Mesendoderm (in vitro differentiated cells): ENCODE measurements at regions not wholly inside any gene's neighbourhood (a gene's known extent, or its start where the extent isn't known, plus 50 kb on each side); places are given as distances from the start of the nearest gene placed in this dataset.

Source experiments
- DNase-seq: peaks from one replicate; pipeline ENCODE4 v3.0.0; 2013
- H2AK5ac ChIP-seq: 2 replicates; pipeline ENCODE4 v1.6.1; 2013; ENCODE audit warnings: low read length, inconsistent platforms
- H2BK120ac ChIP-seq: 2 replicates; pipeline ENCODE4 v1.6.1; 2013; ENCODE audit warnings: low read depth, mild to moderate bottlenecking, low read length, moderate library complexity, mixed read lengths
- H2BK15ac ChIP-seq: replicated peaks from 2 replicates; pipeline ENCODE4 v1.6.1; 2013; ENCODE audit warnings: low read depth, mild to moderate bottlenecking, moderate library complexity
- H2BK5ac ChIP-seq: 2 replicates; pipeline ENCODE4 v1.6.1; 2013; ENCODE audit warnings: low read length, inconsistent platforms
- H3K18ac ChIP-seq: 2 replicates; pipeline ENCODE4 v1.6.1; 2013; ENCODE audit warnings: mild to moderate bottlenecking, low read length, mixed read lengths
- H3K23ac ChIP-seq: one replicate; pipeline ENCODE4 v1.6.1; 2013; ENCODE audit warnings: low read length
- H3K27ac ChIP-seq: 2 replicates; pipeline ENCODE4 v1.5.1; 2013; ENCODE audit warnings: low read depth, mild to moderate bottlenecking, inconsistent platforms, low read length, moderate library complexity
- H3K27me3 ChIP-seq: 2 replicates; pipeline ENCODE4 v1.6.1; 2013; ENCODE audit warnings: low read length, control low read depth, mild to moderate bottlenecking, inconsistent platforms; ENCODE audit not compliant: insufficient read depth, poor library complexity
- H3K36me3 ChIP-seq: 2 replicates; pipeline ENCODE4 v1.6.1; 2013; ENCODE audit warnings: low read length, inconsistent platforms; ENCODE audit not compliant: control insufficient read depth, insufficient read depth
- H3K4ac ChIP-seq: one replicate; pipeline ENCODE4 v1.6.1; 2013; ENCODE audit warnings: low read depth, mild to moderate bottlenecking, low read length, moderate library complexity
- H3K4me1 ChIP-seq: 2 replicates; pipeline ENCODE4 v1.6.1; 2013; ENCODE audit warnings: low read depth, low read length, inconsistent platforms; ENCODE audit not compliant: control insufficient read depth
- H3K4me2 ChIP-seq: 2 replicates; pipeline ENCODE4 v1.6.1; 2013; ENCODE audit warnings: low read length
- H3K4me3 ChIP-seq: 2 replicates; pipeline ENCODE4 v1.5.1; 2013; ENCODE audit warnings: mild to moderate bottlenecking, low read length
- H3K56ac ChIP-seq: one replicate; pipeline ENCODE4 v1.6.1; 2013; ENCODE audit warnings: low read length
- H3K79me1 ChIP-seq: 2 replicates; pipeline ENCODE4 v1.6.1; 2013; ENCODE audit warnings: low read length, inconsistent platforms
- H3K79me2 ChIP-seq: 2 replicates; pipeline ENCODE4 v1.6.1; 2013; ENCODE audit warnings: mild to moderate bottlenecking, low read length; ENCODE audit not compliant: control insufficient read depth, insufficient read depth
- H3K9ac ChIP-seq: 2 replicates; pipeline ENCODE4 v1.6.1; 2013; ENCODE audit warnings: low read length, inconsistent platforms
- H4K5ac ChIP-seq: one replicate; pipeline ENCODE4 v1.6.1; 2013; ENCODE audit warnings: low read length
- H4K8ac ChIP-seq: one replicate; pipeline ENCODE4 v1.6.1; 2013; ENCODE audit warnings: low read depth, mild to moderate bottlenecking, control low read depth, low read length, moderate library complexity
- WGBS: extraction: QIAGEN DNeasy Blood & Tissue Kit; methylation state at CpG from one replicate; pipeline ENCODE4 v1.1.7; 2013; ENCODE audit warnings: low lambda C conversion rate, missing lambda C conversion rate; ENCODE audit not compliant: insufficient coverage; ENCODE audit errors: extremely low coverage; 5-methylcytosine and 5-hydroxymethylcytosine counted together

DNA sequence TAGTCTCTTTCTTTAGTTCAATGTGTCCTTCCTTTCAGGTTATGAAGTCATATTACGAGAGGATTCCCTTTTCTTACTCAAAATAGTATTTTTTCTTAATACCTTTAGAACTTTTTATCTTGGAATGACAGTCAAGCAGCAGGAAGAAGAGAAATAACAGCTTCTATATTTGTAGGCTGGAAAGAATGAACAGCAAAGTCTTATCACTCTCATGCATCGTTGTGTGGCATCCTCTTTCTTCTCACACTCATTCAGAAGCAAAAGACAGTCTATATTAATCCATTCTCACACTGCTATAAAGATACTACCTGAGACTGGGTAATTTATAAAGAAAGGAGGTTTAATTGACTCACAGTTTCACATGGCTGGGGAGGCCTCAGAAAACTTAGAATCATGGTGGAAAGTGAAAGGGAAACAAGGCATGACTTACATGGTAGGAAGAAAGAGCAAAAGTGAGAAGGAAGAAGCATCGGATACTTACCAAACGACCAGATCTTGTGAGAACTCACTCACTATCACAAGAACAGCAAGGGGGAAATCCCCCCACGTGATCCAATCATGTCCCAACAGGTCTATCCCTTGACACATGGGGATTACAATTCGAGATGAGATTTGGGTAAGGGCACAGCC is 1646.1 kb upstream of the CDH6 start:
- H2BK15ac ChIP-seq = no peak overlapping the region
- H3K56ac ChIP-seq = no peak overlapping the region
- no peak overlapping the region for H3K18ac ChIP-seq
- DNase-seq = peak; percentile 1
- H3K36me3 ChIP-seq = no peaks in the 10 kb centered on the region
- H3K79me2 ChIP-seq = no peaks in the 10 kb centered on the region
- no peak overlapping the region for H3K4ac ChIP-seq
- H2BK5ac ChIP-seq = no peak overlapping the region
- no peak overlapping the region for H2BK120ac ChIP-seq
- no peak overlapping the region for H3K4me2 ChIP-seq
- H3K4me1 ChIP-seq = no peaks in the 10 kb centered on the region
- no peak overlapping the region for H4K5ac ChIP-seq
- WGBS = no CpG with 5 or more reads among the region's 6 CpGs
- no peak overlapping the region for H2AK5ac ChIP-seq
- no peaks in the 10 kb centered on the region for H3K27me3 ChIP-seq
- H3K79me1 ChIP-seq = no peaks in the 10 kb centered on the region
- no peak overlapping the region for H3K4me3 ChIP-seq
- no peak overlapping the region for H4K8ac ChIP-seq
- H3K9ac ChIP-seq = no peak overlapping the region
- H3K23ac ChIP-seq = no peak overlapping the region
- no peak overlapping the region for H3K27ac ChIP-seq

DNA sequence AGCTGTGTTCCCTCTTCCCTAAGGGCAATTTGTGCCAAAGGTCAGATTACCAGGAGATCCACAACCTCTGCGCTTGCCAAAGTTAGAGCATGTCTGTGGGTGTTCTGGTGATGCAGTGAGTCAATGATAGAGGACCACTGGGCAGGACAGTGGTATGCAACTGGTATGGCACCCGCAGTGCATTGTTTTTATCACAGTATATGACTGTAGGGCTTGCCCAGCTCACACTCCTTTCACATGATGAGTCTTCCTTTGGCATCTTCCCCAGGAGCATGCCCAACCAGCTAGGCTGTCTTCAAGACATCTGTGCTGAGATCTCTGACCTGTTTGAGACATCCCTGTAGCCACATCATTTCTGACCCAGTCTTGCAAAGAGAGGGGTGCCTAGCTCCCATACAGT is 1650.0 kb upstream of the CDH6 start:
- H3K9ac ChIP-seq = no peak overlapping the region

DNA sequence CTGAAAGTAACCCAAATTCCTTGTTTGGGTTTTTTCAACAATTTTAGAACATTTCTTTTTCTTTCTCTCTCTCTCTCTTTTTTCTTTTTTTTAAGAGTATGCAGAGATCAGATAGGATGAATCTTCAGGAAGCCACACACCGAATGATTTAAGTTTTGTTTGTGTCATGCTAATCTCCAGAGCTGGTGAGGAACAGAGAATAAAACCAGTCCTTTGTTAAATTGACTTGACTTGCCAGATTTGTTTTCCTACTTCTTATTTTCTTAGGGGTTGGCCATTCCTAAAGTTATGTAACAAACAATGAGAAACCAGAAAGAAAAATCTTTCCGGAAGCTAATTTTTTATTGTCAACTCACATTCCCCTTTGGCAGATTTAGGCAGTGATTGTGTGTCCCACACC is 1669.3 kb upstream of the CDH6 start:
- Histone ChIP-seq H3K79me1 (no peaks in the 10 kb centered on the region), H3K4me3 (no peak overlapping the region), H3K27me3 (no peaks in the 10 kb centered on the region), H3K36me3 (no peaks in the 10 kb centered on the region), H2BK120ac (no peak overlapping the region), H3K27ac (no peak overlapping the region), H3K56ac (no peak overlapping the region), H2AK5ac (no peak overlapping the region), H3K4ac (no peak overlapping the region), H4K8ac (no peak overlapping the region), H3K23ac (no peak overlapping the region), H2BK15ac (no peak overlapping the region), H3K18ac (no peak overlapping the region), H3K9ac (no peak overlapping the region), H3K79me2 (no peaks in the 10 kb centered on the region), H3K4me1 (no peaks in the 10 kb centered on the region), H2BK5ac (no peak overlapping the region), H4K5ac (no peak overlapping the region), H3K4me2 (no peak overlapping the region)
- WGBS = no CpG with 5 or more reads among the region's 2 CpGs
- DNase-seq = no peak

More for the DNA sequence above, 1650.0 kb upstream of the CDH6 start:
- H2BK5ac ChIP-seq = no peak overlapping the region
- no peak overlapping the region for H3K23ac ChIP-seq
- no peak overlapping the region for H2BK120ac ChIP-seq
- H3K27me3 ChIP-seq = no peaks in the 10 kb centered on the region
- no peak overlapping the region for H3K4ac ChIP-seq
- H4K8ac ChIP-seq = no peak overlapping the region
- H2BK15ac ChIP-seq = no peak overlapping the region
- no peaks in the 10 kb centered on the region for H3K79me1 ChIP-seq
- H3K79me2 ChIP-seq = no peaks in the 10 kb centered on the region
- WGBS = no CpG with 5 or more reads among the region's 2 CpGs
- no peak overlapping the region for H3K18ac ChIP-seq
- no peak overlapping the region for H3K56ac ChIP-seq
- no peak overlapping the region for H2AK5ac ChIP-seq
- no peak overlapping the region for H3K27ac ChIP-seq
- H3K4me3 ChIP-seq = no peak overlapping the region
- H3K4me2 ChIP-seq = no peak overlapping the region
- no peaks in the 10 kb centered on the region for H3K36me3 ChIP-seq
- no peaks in the 10 kb centered on the region for H3K4me1 ChIP-seq
- no peak for DNase-seq
- no peak overlapping the region for H4K5ac ChIP-seq

DNA sequence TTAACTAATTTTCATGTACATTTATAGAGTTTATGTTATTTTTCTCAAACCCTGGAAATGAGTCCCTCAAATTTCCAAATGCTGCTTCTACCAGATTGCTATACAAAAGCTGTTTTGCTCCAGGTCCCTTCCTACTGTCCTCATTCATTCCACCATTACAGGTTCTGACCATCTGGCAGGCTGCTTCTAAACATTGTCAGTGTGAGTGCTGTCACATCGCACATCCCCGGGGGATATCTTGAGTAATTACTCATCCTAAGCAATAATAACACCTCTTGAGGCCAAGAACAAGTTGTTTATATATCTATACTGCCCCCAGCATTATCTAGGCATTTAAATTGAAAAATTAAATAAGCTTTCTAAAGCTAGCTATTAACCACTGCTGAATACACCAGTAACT is 1675.3 kb upstream of the CDH6 start:
- Histone ChIP-seq H3K56ac (no peak overlapping the region), H3K4me3 (no peak overlapping the region), H3K27ac (no peak overlapping the region), H3K18ac (no peak overlapping the region), H3K4me1 (no peaks in the 10 kb centered on the region), H3K27me3 (no peaks in the 10 kb centered on the region), H3K36me3 (no peaks in the 10 kb centered on the region), H3K23ac (no peak overlapping the region), H3K79me1 (no peaks in the 10 kb centered on the region), H2BK5ac (no peak overlapping the region), H2AK5ac (no peak overlapping the region), H3K79me2 (no peaks in the 10 kb centered on the region), H3K4me2 (no peak overlapping the region), H3K4ac (no peak overlapping the region), H2BK15ac (no peak overlapping the region), H2BK120ac (no peak overlapping the region), H3K9ac (no peak overlapping the region), H4K5ac (no peak overlapping the region), H4K8ac (no peak overlapping the region)
- DNase-seq = peak; percentile 3
- no CpG with 5 or more reads among the region's 2 CpGs for WGBS

DNA sequence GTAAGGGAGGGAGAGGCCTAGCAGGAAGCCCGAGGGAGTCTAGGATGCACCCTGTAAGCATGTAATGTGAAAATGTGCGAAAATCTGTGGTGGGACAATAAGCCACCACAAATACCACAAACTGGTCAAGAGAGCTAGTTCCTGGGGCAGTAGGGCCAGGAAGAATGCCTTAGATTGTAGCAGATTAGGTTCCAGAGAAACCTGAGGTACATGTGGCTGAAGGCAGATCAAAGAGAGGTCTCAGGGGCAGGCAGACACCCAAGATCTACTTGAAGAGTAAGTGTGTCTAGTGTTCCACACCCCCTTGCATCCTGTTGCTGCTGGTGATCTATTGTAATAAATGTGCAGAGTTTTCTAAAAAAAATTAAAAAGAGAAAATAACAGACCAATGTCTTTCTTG is 1677.3 kb upstream of the CDH6 start:
- Histone ChIP-seq H2BK15ac (no peak overlapping the region), H2BK120ac (no peak overlapping the region), H3K4me1 (no peaks in the 10 kb centered on the region), H3K18ac (no peak overlapping the region), H3K4me2 (no peak overlapping the region), H3K23ac (no peak overlapping the region), H2AK5ac (no peak overlapping the region), H3K9ac (no peak overlapping the region), H2BK5ac (no peak overlapping the region), H3K4me3 (no peak overlapping the region), H3K27me3 (no peaks in the 10 kb centered on the region), H3K79me2 (no peaks in the 10 kb centered on the region), H3K27ac (no peak overlapping the region), H4K8ac (no peak overlapping the region), H3K36me3 (no peaks in the 10 kb centered on the region), H4K5ac (no peak overlapping the region), H3K56ac (no peak overlapping the region), H3K79me1 (no peaks in the 10 kb centered on the region), H3K4ac (no peak overlapping the region)
- DNase-seq = peak; percentile 0
- WGBS = no CpG with 5 or more reads among the region's 2 CpGs

DNA sequence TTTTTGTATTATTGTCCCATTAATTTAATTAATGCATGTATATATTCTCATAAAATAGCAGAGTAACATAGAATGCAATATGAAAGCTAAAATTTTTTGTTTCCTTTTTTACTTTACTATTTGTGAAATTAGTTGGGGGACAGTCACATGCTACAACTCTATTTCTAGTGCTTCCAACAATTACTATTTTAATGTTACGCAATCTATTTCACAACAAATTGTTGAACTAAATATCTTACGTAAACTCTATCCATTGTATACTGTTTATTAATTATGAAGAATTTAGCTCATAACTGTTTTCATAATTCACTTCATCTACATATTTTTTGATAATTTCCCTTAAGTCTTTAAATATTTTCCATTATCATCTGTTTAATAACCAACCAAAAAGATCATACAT is 1685.4 kb upstream of the CDH6 start:
- no peak overlapping the region for H3K23ac ChIP-seq
- no peaks in the 10 kb centered on the region for H3K79me2 ChIP-seq
- H3K4ac ChIP-seq = no peak overlapping the region
- no peak overlapping the region for H3K56ac ChIP-seq
- H3K4me3 ChIP-seq = no peak overlapping the region
- no peaks in the 10 kb centered on the region for H3K4me1 ChIP-seq
- 100% methylated on average over 1 of the region's 2 CpGs for WGBS
- no peak overlapping the region for H2AK5ac ChIP-seq
- H2BK5ac ChIP-seq = no peak overlapping the region
- H3K27ac ChIP-seq = no peak overlapping the region
- no peak overlapping the region for H4K5ac ChIP-seq
- H4K8ac ChIP-seq = no peak overlapping the region
- H3K79me1 ChIP-seq = no peaks in the 10 kb centered on the region
- no peak overlapping the region for H2BK120ac ChIP-seq
- no peak overlapping the region for H2BK15ac ChIP-seq
- H3K18ac ChIP-seq = no peak overlapping the region
- no peak overlapping the region for H3K9ac ChIP-seq
- H3K27me3 ChIP-seq = no peaks in the 10 kb centered on the region
- DNase-seq = no peak
- H3K4me2 ChIP-seq = no peak overlapping the region
- H3K36me3 ChIP-seq = no peaks in the 10 kb centered on the region
